HUES64 (cell line): ENCODE measurements at regions not wholly inside any gene's neighbourhood (a gene's known extent, or its start where the extent isn't known, plus 50 kb on each side); places are given as distances from the start of the nearest gene placed in this dataset.
"Not testable (repeated sequence)": the region's sequence is repeated elsewhere in the genome, so short reads cannot be mapped to it uniquely, and the experiment has no call there.

ENCODE experiments used
- H3K27ac ChIP-seq: 2 replicates; pipeline ENCODE4 v1.7.0; 2013; ENCODE audit warnings: low read depth, low read length, inconsistent platforms
- H3K27me3 ChIP-seq: 2 replicates; pipeline ENCODE4 v1.6.1; 2013; ENCODE audit warnings: mild to moderate bottlenecking, low read length; ENCODE audit not compliant: insufficient read depth
- H3K36me3 ChIP-seq: 2 replicates; pipeline ENCODE4 v1.6.1; 2013; ENCODE audit warnings: mild to moderate bottlenecking, low read length; ENCODE audit not compliant: insufficient read depth
- H3K4me1 ChIP-seq: 2 replicates; pipeline ENCODE4 v1.6.1; 2013; ENCODE audit warnings: mild to moderate bottlenecking, low read length, moderate library complexity; ENCODE audit not compliant: insufficient read depth
- H3K4me3 ChIP-seq: 2 replicates; pipeline ENCODE4 v1.5.1; 2013; ENCODE audit warnings: mild to moderate bottlenecking, low read length, moderate library complexity
- H3K9ac ChIP-seq: 2 replicates; pipeline ENCODE4 v1.6.1; 2013; ENCODE audit warnings: mild to moderate bottlenecking, low read depth, low read length
- H3K9me3 ChIP-seq: 2 replicates; pipeline ENCODE4 v1.6.1; 2013; ENCODE audit warnings: low read depth, low read length; ENCODE audit not compliant: insufficient read depth
- WGBS: fragments of 150-250, 120-280 bp; methylation state at CpG from one replicate; pipeline ENCODE4 v1.1.7; 2013; ENCODE audit warnings: missing lambda C conversion rate; 5-methylcytosine and 5-hydroxymethylcytosine counted together

- peaks cover 11% of the 10 kb centered on the region; the same call in 1 of the 2 replicates for H3K4me1 ChIP-seq
- no peak overlapping the region for H3K27ac ChIP-seq
- H3K9ac ChIP-seq: no peak overlapping the region
- no peaks in the 10 kb centered on the region; the same call in 1 of the 2 replicates for H3K27me3 ChIP-seq
- no peaks in the 10 kb centered on the region for H3K36me3 ChIP-seq
- WGBS: 90% methylated on average over 17 of the region's 17 CpGs
- no peak overlapping the region for H3K4me3 ChIP-seq
- H3K9me3 ChIP-seq: peaks cover 4% of the 10 kb centered on the region; the same call in 1 of the 2 replicates
These were observed 907.7 kb downstream of the BRD1 start for GRCh38 chr22:48919851-48920589.

GRCh38 chr22:48919187-48919590 is 908.5 kb downstream of the BRD1 start:
- no peak overlapping the region for H3K4me3 ChIP-seq
- 92% methylated on average over 18 of the region's 18 CpGs for WGBS
- H3K36me3 ChIP-seq: no peaks in the 10 kb centered on the region
- no peak overlapping the region for H3K27ac ChIP-seq
- H3K9me3 ChIP-seq: peaks cover 4% of the 10 kb centered on the region; the same call in 1 of the 2 replicates
- no peaks in the 10 kb centered on the region; the same call in 1 of the 2 replicates for H3K27me3 ChIP-seq
- H3K4me1 ChIP-seq: peaks cover 19% of the 10 kb centered on the region; the same call in 1 of the 2 replicates
- H3K9ac ChIP-seq: no peak overlapping the region

GRCh38 chr22:48918585-48919186 is 909.0 kb downstream of the BRD1 start:
- peaks cover 24% of the 10 kb centered on the region; the same call in 1 of the 2 replicates for H3K4me1 ChIP-seq
- peaks cover 4% of the 10 kb centered on the region; the same call in 1 of the 2 replicates for H3K9me3 ChIP-seq
- H3K36me3 ChIP-seq: no peaks in the 10 kb centered on the region
- H3K4me3 ChIP-seq: no peak overlapping the region
- H3K9ac ChIP-seq: no peak overlapping the region
- 87% methylated on average over 7 of the region's 7 CpGs for WGBS
- no peaks in the 10 kb centered on the region for H3K27me3 ChIP-seq
- H3K27ac ChIP-seq: no peak overlapping the region

- H3K27ac ChIP-seq, H3K4me3 ChIP-seq, H3K9ac ChIP-seq, H3K36me3 ChIP-seq, H3K9me3 ChIP-seq, H3K27me3 ChIP-seq: not testable (repeated sequence)
- H3K4me1 ChIP-seq: peaks cover 21% of the 10 kb centered on the region; the same call in 1 of the 2 replicates
- 88% methylated on average over 1 of the region's 7 CpGs for WGBS
These were observed 915.2 kb downstream of the BRD1 start for GRCh38 chr22:48912356-48913066.

- not testable (repeated sequence) for H3K9me3 ChIP-seq, H3K4me3 ChIP-seq, H3K27ac ChIP-seq, H3K9ac ChIP-seq, H3K27me3 ChIP-seq, H3K36me3 ChIP-seq
- 96% methylated on average over 4 of the region's 5 CpGs for WGBS
- peaks cover 21% of the 10 kb centered on the region; the same call in 1 of the 2 replicates for H3K4me1 ChIP-seq
These were observed 916.0 kb downstream of the BRD1 start for GRCh38 chr22:48911647-48912046.

GRCh38 chr22:48911067-48911466 is 916.6 kb downstream of the BRD1 start:
- not testable (repeated sequence) for H3K27me3 ChIP-seq
- WGBS: no CpG with 5 or more reads among the region's 4 CpGs

GRCh38 chr22:48908547-48908946 is 919.1 kb downstream of the BRD1 start:
- Histone ChIP-seq H3K36me3 (no peaks in the 10 kb centered on the region), H3K27me3 (no peaks in the 10 kb centered on the region), H3K9me3 (no peaks in the 10 kb centered on the region), H3K4me1 (no peaks in the 10 kb centered on the region), H3K9ac (no peak overlapping the region), H3K27ac (no peak overlapping the region), H3K4me3 (no peak overlapping the region)
- 95% methylated on average over 9 of the region's 9 CpGs for WGBS

More at GRCh38 chr22:48911067-48911466, 916.6 kb downstream of the BRD1 start:
- not testable (repeated sequence) for H3K4me3 ChIP-seq, H3K27ac ChIP-seq, H3K36me3 ChIP-seq, H3K9ac ChIP-seq, H3K9me3 ChIP-seq
- H3K4me1 ChIP-seq: peaks cover 21% of the 10 kb centered on the region; the same call in 1 of the 2 replicates

- H3K4me3 ChIP-seq: no peak overlapping the region
- WGBS: 94% methylated on average over 11 of the region's 14 CpGs
- no peaks in the 10 kb centered on the region for H3K36me3 ChIP-seq
- H3K27ac ChIP-seq: no peak overlapping the region
- no peaks in the 10 kb centered on the region for H3K4me1 ChIP-seq
- H3K9me3 ChIP-seq: no peaks in the 10 kb centered on the region
- H3K9ac ChIP-seq: no peak overlapping the region
- H3K27me3 ChIP-seq: no peaks in the 10 kb centered on the region
These were observed 920.1 kb downstream of the BRD1 start for GRCh38 chr22:48907591-48907990.

- no peaks in the 10 kb centered on the region for H3K9me3 ChIP-seq
- H3K27me3 ChIP-seq: no peaks in the 10 kb centered on the region
- 95% methylated on average over 17 of the region's 17 CpGs for WGBS
These were observed 921.3 kb downstream of the BRD1 start for GRCh38 chr22:48906216-48906835.

GRCh38 chr22:48905206-48905975 is 922.3 kb downstream of the BRD1 start:
- WGBS: 92% methylated on average over 17 of the region's 17 CpGs
- Histone ChIP-seq H3K4me3 (no peak overlapping the region), H3K9ac (no peak overlapping the region), H3K27me3 (no peaks in the 10 kb centered on the region), H3K36me3 (no peaks in the 10 kb centered on the region), H3K27ac (no peak overlapping the region), H3K9me3 (no peaks in the 10 kb centered on the region), H3K4me1 (no peaks in the 10 kb centered on the region)

More at GRCh38 chr22:48906216-48906835, 921.3 kb downstream of the BRD1 start:
- no peaks in the 10 kb centered on the region for H3K4me1 ChIP-seq
- no peak overlapping the region for H3K4me3 ChIP-seq
- no peak overlapping the region for H3K27ac ChIP-seq
- no peaks in the 10 kb centered on the region for H3K36me3 ChIP-seq
- H3K9ac ChIP-seq: no peak overlapping the region
